ENCODE measurements at regions not wholly inside any gene's neighbourhood (a gene's known extent, or its start where the extent isn't known, plus 50 kb on each side); places are given as distances from the start of the nearest gene placed in this dataset.

DNA sequence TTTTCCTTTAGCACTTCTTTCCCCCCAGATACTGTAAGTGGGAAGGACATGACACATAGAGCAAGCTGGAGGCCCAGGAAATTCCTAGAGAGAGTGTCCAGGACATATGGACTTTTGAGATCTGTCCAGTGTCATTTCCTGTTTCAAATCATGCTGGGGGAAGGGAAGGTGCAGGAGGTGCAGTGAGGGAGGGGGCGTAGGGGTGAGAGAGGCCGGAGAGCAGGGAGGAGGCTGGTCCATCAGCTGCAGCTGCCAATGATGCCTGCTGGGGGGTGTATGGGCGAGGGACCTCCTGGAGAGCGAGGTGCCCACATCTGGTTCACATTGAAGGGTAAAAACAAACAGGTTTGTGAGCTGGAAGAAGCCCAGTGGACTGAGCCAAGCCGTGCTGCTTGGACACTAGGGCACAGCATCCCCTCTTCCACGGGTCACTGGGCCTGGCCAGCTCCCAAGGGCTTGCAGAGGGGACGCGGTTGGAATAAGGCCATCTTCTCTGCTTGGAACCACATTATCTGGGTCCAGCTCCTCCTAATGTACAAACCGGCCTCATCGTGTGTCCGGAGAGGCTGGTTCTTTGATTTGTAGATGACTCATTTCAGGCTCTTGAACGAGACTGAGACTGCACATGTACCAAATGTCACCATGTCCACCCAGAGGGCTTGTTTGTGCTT is 70.4 kb upstream of the SMURF2 start (continued):
- TF ChIP-seq EP300 (IDR thresholded peaks at IDR 0.05; ENCODE audit: low read depth in 2 of 2, low read length in 2 of 2) (peak in 1 of 2 experiments; percentile 35; a peak in 1 of 4 replicates), EP300 (CRISPR knock-in tag; IDR thresholded peaks at IDR 0.05; ENCODE audit: borderline replicate concordance) (peak; percentile 24; the same call in 1 of the 2 replicates), NONO (IDR thresholded peaks at IDR 0.05) (no peak), NONO (CRISPR knock-in tag; conservative IDR thresholded peaks at IDR 0.05) (no peak), ELK4 (CRISPR knock-in tag; IDR thresholded peaks at IDR 0.05; ENCODE audit: borderline replicate concordance) (no peak), ZNF10 (CRISPR knock-in tag; IDR thresholded peaks at IDR 0.05; ENCODE audit: borderline replicate concordance, low read depth) (no peak), ZNF124 (CRISPR knock-in tag; IDR thresholded peaks at IDR 0.05) (no peak), NFE2 (CRISPR knock-in tag; IDR thresholded peaks at IDR 0.05) (no peak), ZFY (CRISPR knock-in tag; IDR thresholded peaks at IDR 0.05) (no peak), ZNF292 (CRISPR knock-in tag; IDR thresholded peaks at IDR 0.05; ENCODE audit: borderline replicate concordance, low read depth) (peak; percentile 40; the same call in 1 of the 2 replicates), BATF2 (CRISPR knock-in tag; IDR thresholded peaks at IDR 0.05) (no peak), MATR3 (CRISPR knock-in tag; IDR thresholded peaks at IDR 0.05) (no peak), HES4 (CRISPR knock-in tag; IDR thresholded peaks at IDR 0.05; ENCODE audit: borderline replicate concordance) (no peak), GABPA (IDR thresholded peaks at IDR 0.05; ENCODE audit: low read depth, low read length) (no peak), GABPA (CRISPR knock-in tag; IDR thresholded peaks at IDR 0.05; ENCODE audit: low read depth) (peak; percentile 72), KMT2A (CRISPR knock-in tag; IDR thresholded peaks at IDR 0.05) (no peak), GATA4 (IDR thresholded peaks at IDR 0.05; ENCODE audit: borderline replicate concordance, low read depth) (no peak), ZBTB33 (CRISPR knock-in tag; IDR thresholded peaks at IDR 0.05) (no peak), ZIK1 (CRISPR knock-in tag; IDR thresholded peaks at IDR 0.05; ENCODE audit: borderline replicate concordance, low read depth) (no peak)
- TF ChIP-seq, protein P1, sequence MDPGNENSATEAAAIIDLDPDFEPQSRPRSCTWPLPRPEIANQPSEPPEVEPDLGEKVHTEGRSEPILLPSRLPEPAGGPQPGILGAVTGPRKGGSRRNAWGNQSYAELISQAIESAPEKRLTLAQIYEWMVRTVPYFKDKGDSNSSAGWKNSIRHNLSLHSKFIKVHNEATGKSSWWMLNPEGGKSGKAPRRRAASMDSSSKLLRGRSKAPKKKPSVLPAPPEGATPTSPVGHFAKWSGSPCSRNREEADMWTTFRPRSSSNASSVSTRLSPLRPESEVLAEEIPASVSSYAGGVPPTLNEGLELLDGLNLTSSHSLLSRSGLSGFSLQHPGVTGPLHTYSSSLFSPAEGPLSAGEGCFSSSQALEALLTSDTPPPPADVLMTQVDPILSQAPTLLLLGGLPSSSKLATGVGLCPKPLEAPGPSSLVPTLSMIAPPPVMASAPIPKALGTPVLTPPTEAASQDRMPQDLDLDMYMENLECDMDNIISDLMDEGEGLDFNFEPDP (CRISPR knock-in tag; conservative IDR thresholded peaks at IDR 0.05) = no peak
- TF ChIP-seq, protein P2, sequence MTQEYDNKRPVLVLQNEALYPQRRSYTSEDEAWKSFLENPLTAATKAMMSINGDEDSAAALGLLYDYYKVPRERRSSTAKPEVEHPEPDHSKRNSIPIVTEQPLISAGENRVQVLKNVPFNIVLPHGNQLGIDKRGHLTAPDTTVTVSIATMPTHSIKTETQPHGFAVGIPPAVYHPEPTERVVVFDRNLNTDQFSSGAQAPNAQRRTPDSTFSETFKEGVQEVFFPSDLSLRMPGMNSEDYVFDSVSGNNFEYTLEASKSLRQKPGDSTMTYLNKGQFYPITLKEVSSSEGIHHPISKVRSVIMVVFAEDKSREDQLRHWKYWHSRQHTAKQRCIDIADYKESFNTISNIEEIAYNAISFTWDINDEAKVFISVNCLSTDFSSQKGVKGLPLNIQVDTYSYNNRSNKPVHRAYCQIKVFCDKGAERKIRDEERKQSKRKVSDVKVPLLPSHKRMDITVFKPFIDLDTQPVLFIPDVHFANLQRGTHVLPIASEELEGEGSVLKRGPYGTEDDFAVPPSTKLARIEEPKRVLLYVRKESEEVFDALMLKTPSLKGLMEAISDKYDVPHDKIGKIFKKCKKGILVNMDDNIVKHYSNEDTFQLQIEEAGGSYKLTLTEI (CRISPR knock-in tag; conservative IDR thresholded peaks at IDR 0.05) = no peak
- TF ChIP-seq, protein P3, sequence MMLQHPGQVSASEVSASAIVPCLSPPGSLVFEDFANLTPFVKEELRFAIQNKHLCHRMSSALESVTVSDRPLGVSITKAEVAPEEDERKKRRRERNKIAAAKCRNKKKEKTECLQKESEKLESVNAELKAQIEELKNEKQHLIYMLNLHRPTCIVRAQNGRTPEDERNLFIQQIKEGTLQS (CRISPR knock-in tag; IDR thresholded peaks at IDR 0.05) = no peak

Measured in HepG2 (cell line).